ENCODE measurements at regions not wholly inside any gene's neighbourhood (a gene's known extent, or its start where the extent isn't known, plus 50 kb on each side); places are given as distances from the start of the nearest gene placed in this dataset.

- Histone ChIP-seq H3K9me1 (ENCODE audit: control insufficient read depth, extremely low read depth, insufficient read depth, low read length) (no peaks in the 10 kb centered on the region), H4K20me1 (ENCODE audit: control insufficient read depth, extremely low read depth, insufficient read depth, low read length) (no peaks in the 10 kb centered on the region), H3K4me1 (ENCODE audit: control insufficient read depth, extremely low read depth, insufficient read depth, low read length) (no peaks in the 10 kb centered on the region), H3K9ac (ENCODE audit: control insufficient read depth, extremely low read depth, insufficient read depth, low read length) (no peak overlapping the region), H3K27me3 (ENCODE audit: control insufficient read depth, extremely low read depth, insufficient read depth, low read length) (no peaks in the 10 kb centered on the region), H2AFZ (ENCODE audit: control insufficient read depth, low read length) (no peak overlapping the region), H3K27ac (ENCODE audit: control insufficient read depth, insufficient read depth, low read length) (no peak overlapping the region), H3K79me2 (ENCODE audit: control insufficient read depth, insufficient read depth, low read length) (no peaks in the 10 kb centered on the region), H3K4me3 (ENCODE audit: control insufficient read depth in 2 of 3, extremely low read depth in 1 of 3, insufficient read depth in 2 of 3, low read depth in 1 of 3, low read length in 3 of 3) (no peak overlapping the region), H3K9me3 (ENCODE audit: control insufficient read depth, low read depth, low read length) (no peaks in the 10 kb centered on the region), H3K36me3 (ENCODE audit: control insufficient read depth in 2 of 2, extremely low read depth in 1 of 2, insufficient read depth in 2 of 2, low read length in 2 of 2) (no peaks in the 10 kb centered on the region), H3K4me2 (ENCODE audit: control insufficient read depth, extremely low read depth, insufficient read depth, low read depth, low read length) (no peak overlapping the region)
- no peak for DNase-seq (ENCODE audit: low read depth, low spot score)
- TF ChIP-seq EZH2 (IDR thresholded peaks at IDR 0.05; ENCODE audit: low read length) (no peak), CTCF (optimal IDR thresholded peaks at IDR 0.05 in 1 of 3, IDR thresholded peaks at IDR 0.05 in 1 of 3, conservative IDR thresholded peaks at IDR 0.05 in 1 of 3; ENCODE audit: extremely low read depth in 1 of 3, insufficient read depth in 2 of 3, low read length in 3 of 3) (no peak)
- dilution Hi-C loops (cut with MboI; ENCODE audit: extremely low pct_ligation_motif_present, low sequenced_read_pairs) = no loop called here
- no peak for FAIRE-seq
Observed at GRCh38 chr16:5738586-5738985, 641.0 kb upstream of the EEF2KMT start.

GRCh38 chr16:5736209-5736930 is 638.8 kb upstream of the EEF2KMT start:
- no peak overlapping the region for H2AFZ ChIP-seq (ENCODE audit: control insufficient read depth, low read length)
- H3K9ac ChIP-seq (ENCODE audit: control insufficient read depth, extremely low read depth, insufficient read depth, low read length) = no peak overlapping the region
- no peaks in the 10 kb centered on the region for H3K9me3 ChIP-seq (ENCODE audit: control insufficient read depth, low read depth, low read length)
- TF ChIP-seq EZH2 (IDR thresholded peaks at IDR 0.05; ENCODE audit: low read length) (no peak), CTCF (optimal IDR thresholded peaks at IDR 0.05 in 1 of 3, IDR thresholded peaks at IDR 0.05 in 1 of 3, conservative IDR thresholded peaks at IDR 0.05 in 1 of 3; ENCODE audit: extremely low read depth in 1 of 3, insufficient read depth in 2 of 3, low read length in 3 of 3) (no peak)
- H3K27me3 ChIP-seq (ENCODE audit: control insufficient read depth, extremely low read depth, insufficient read depth, low read length) = no peaks in the 10 kb centered on the region
- H3K4me3 ChIP-seq (ENCODE audit: control insufficient read depth in 2 of 3, extremely low read depth in 1 of 3, insufficient read depth in 2 of 3, low read depth in 1 of 3, low read length in 3 of 3) = no peak overlapping the region
- no peaks in the 10 kb centered on the region for H3K4me1 ChIP-seq (ENCODE audit: control insufficient read depth, extremely low read depth, insufficient read depth, low read length)
- no peaks in the 10 kb centered on the region for H3K36me3 ChIP-seq (ENCODE audit: control insufficient read depth in 2 of 2, extremely low read depth in 1 of 2, insufficient read depth in 2 of 2, low read length in 2 of 2)
- FAIRE-seq (no peak), DNase-seq (ENCODE audit: low read depth, low spot score) (no peak)
- H3K4me2 ChIP-seq (ENCODE audit: control insufficient read depth, extremely low read depth, insufficient read depth, low read depth, low read length) = no peak overlapping the region
- no peak overlapping the region for H3K27ac ChIP-seq (ENCODE audit: control insufficient read depth, insufficient read depth, low read length)
- H3K79me2 ChIP-seq (ENCODE audit: control insufficient read depth, insufficient read depth, low read length) = no peaks in the 10 kb centered on the region
- H3K9me1 ChIP-seq (ENCODE audit: control insufficient read depth, extremely low read depth, insufficient read depth, low read length) = no peaks in the 10 kb centered on the region
- H4K20me1 ChIP-seq (ENCODE audit: control insufficient read depth, extremely low read depth, insufficient read depth, low read length) = no peaks in the 10 kb centered on the region
- dilution Hi-C loops (cut with MboI; ENCODE audit: extremely low pct_ligation_motif_present, low sequenced_read_pairs) = no loop called here

All from keratinocyte (primary cell).